ENCODE measurements at regions not wholly inside any gene's neighbourhood (a gene's known extent, or its start where the extent isn't known, plus 50 kb on each side); places are given as distances from the start of the nearest gene placed in this dataset.

GRCh38 chr4:74613266-74613665, 168.3 kb downstream of the AREG start:
- no peak for DNase-seq (ENCODE audit: low read depth in 1 of 2, low spot score in 1 of 2)

- DNase-seq (ENCODE audit: low read depth in 1 of 2, low spot score in 1 of 2): no peak
Measured at GRCh38 chr4:74615411-74615810, 170.5 kb downstream of the AREG start.

DNA sequence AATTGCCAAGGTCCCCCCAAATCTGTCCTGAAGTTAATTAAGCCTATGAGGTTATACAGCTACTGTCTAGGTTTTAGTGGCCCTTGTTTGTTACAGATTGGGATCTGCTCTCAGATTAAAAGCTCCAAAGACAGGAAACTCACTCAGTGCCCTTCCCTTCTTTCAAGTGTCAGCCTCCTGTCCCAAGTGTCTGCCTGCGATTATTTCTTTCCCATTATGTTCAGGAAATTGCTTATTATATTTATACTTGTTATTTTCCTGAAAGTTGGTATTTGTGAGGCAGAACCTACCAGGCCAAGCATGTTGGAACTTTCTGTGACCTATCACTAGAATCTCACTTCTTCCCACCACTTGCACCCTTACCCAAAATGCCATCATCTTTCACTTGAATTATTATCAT, 173.2 kb downstream of the AREG start:
- no peak for DNase-seq (ENCODE audit: low read depth in 1 of 2, low spot score in 1 of 2)

- DNase-seq (ENCODE audit: low read depth in 1 of 2, low spot score in 1 of 2): no peak
Measured at GRCh38 chr4:74618659-74619058, 173.7 kb downstream of the AREG start.

- DNase-seq (ENCODE audit: low read depth in 1 of 2, low spot score in 1 of 2): no peak
Measured at GRCh38 chr4:74619931-74620702, 174.2 kb downstream of the BTC start.

GRCh38 chr4:74621616-74622015, 172.7 kb downstream of the BTC start:
- DNase-seq (ENCODE audit: low read depth in 1 of 2, low spot score in 1 of 2): no peak

- DNase-seq (ENCODE audit: low read depth in 1 of 2, low spot score in 1 of 2): no peak
Measured at GRCh38 chr4:74623041-74623440, 171.3 kb downstream of the BTC start.

DNA sequence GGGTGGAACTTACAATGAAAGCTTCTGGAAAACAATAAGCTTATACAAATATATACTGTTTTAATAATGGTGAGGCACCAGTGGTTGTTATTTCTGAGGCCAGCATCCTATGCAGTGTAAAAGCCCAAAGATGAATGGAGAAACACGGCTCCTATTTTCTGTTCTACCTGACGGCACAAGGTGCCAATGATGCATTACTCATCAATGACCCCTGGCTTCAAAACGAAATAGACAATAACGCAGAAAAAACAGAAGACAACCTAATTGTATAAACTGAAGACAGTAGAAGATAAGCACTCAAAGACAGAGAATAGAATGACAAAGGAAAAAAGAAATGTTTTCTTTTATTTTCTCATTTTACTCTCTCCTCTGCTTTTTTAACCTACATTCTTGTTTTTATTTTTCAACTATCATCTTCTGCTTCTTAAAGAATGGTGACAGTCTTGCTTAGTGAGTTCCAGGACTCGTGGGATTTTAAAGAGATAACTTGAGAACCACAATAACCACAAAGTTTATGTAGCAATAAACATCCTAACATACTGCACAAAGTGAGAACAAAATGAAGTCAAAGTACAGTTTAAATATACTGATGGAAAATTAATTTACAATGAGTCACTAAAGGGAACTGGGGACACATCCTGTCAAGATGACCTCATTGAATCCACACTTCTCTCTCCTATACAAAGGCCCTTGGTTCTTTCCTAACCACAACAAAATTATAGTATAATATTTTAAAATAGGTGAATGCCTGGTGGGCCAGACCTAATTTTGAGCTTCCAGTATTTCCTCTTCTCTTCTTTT, 169.8 kb downstream of the BTC start:
- DNase-seq (ENCODE audit: low read depth in 1 of 2, low spot score in 1 of 2): no peak

DNA sequence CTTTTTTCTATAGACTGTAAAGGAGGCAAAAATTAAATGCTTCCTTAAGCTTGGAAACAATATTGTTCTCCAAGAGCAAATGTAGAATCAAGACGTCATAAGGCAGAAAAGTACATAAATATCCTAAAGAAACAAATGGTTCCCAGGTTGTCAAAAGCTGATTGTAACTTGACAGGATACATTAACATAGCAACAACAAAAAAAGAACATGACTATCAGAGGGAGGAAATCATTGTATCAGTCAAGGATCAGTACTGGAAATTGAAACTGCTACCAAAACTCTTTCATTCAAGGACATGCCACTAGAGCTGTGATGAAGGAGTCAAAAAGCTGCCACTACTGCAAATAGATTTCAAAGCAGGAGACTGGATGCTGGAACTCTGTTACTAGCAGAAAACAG, 168.3 kb downstream of the BTC start:
- no peak for DNase-seq (ENCODE audit: low read depth in 1 of 2, low spot score in 1 of 2)

DNA sequence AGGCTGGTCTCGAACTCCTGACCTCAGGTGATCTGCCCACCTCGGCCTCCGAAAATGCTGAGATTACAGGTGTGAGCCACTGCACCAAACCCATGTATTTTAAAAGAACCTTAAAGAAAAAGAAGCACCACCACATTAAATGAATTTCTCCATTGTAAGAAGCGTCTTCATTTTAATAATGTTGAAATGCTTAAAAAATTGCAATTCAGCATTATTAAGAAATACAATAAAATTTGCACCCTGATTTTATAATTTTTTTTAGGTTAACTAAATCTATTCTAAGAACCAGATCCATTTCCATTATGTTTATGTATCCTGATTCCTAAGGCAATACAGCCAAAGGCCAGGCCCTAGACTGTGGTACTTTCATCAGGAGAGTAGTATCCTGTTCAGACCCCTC, 167.2 kb downstream of the BTC start:
- DNase-seq (ENCODE audit: low read depth in 1 of 2, low spot score in 1 of 2): no peak

DNA sequence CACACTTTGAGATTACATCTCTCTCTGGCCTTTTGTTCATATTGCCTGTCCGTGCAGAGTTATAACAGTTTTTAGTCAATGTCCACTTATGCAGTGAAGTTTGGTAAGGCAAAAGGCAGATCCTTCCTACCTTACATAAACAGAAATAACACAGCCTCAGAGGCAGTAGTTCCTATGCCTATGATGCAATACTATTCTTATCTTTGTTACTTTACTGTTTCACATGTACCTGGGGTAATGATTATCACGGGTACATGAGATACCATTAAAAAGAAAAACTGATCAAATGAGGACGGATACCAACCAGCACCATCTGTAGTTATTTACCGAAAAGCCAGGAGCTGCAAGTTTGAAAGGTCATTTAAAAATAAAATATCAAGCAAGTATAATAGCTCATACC, 166.8 kb downstream of the BTC start:
- no peak for DNase-seq (ENCODE audit: low read depth in 1 of 2, low spot score in 1 of 2)

- no peak for DNase-seq (ENCODE audit: low read depth in 1 of 2, low spot score in 1 of 2)
Measured at GRCh38 chr4:74628852-74629620, 165.3 kb downstream of the BTC start.

- DNase-seq (ENCODE audit: low read depth in 1 of 2, low spot score in 1 of 2): no peak
Measured at GRCh38 chr4:74630551-74630950, 163.8 kb downstream of the BTC start.

DNA sequence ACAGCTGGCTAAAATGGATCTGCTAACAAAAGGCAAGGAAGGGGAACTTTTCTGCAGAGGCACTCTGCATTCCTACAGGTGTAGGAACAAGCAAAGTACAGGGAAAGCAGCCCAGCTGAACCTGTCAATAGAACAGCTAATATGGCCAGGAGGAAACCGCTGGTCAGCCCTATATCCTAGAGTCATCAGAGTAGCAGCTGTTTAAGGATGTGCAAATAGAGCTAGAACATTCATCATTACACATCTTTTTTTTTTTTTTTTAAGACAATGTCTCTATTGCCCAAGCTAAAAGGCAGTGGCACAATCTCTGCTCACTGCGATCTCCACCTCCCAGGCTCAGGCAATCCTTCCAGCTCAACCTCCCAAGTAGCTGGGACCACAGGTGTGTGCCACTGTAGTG, 163.0 kb downstream of the BTC start:
- no peak for DNase-seq (ENCODE audit: low read depth in 1 of 2, low spot score in 1 of 2)

DNA sequence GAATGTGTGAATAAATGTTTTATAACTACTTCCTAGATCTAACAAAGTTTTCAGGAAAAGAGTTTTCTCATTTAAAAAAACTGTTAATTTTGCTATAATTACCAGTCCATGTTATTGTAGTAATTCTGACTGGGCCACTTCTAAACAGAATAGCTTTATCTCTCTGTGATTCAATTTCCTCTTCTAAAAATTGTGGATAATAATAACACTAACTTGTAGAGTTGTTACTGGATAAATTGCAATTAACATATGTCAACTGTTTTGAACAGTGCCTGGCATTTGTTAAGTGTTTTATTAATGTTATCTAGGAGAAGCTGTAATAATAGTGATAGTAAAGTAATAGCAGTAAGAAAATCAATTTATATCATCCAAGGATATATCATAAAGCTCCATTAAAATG, 162.3 kb downstream of the BTC start:
- DNase-seq (ENCODE audit: low read depth in 1 of 2, low spot score in 1 of 2): no peak

DNA sequence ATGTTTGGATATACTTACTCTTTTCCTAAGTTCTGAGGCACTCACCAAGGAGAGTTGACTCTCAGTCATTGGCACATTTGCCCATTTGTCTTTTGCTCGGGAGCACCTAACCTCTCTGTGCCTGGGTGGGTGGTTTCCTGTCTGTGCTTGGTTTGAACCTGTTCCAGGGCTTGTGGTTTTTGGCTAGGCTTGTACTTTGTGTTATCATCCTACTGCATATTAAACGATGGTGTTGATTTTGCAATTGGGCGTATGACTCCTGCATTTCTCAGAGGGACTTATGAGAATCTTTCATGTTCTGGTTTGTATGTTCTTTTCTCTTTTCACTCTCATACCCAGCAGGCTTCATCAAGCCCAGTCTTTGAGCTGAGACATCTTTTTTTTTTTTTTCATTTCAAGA, 161.7 kb downstream of the BTC start:
- DNase-seq (ENCODE audit: low read depth in 1 of 2, low spot score in 1 of 2): no peak

DNA sequence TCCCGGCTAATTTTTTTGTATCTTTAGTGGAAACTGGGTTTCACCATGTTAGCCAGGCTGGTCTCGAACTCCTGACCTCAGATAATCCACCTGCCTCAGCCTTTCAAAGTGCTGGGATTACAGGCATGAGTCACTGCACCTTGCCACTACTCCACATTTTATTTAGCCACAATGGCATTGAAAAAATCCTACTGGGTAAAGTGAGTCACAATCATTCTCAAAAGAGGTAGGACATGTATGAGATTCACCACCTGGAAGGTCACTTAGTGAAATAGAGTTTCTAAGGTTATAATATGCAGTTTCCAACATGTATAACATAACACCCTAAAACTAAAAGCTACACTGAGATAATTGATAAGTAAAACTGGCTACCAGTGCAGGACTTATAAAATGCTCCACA, 159.2 kb downstream of the BTC start:
- no peak for DNase-seq (ENCODE audit: low read depth in 1 of 2, low spot score in 1 of 2)

DNA sequence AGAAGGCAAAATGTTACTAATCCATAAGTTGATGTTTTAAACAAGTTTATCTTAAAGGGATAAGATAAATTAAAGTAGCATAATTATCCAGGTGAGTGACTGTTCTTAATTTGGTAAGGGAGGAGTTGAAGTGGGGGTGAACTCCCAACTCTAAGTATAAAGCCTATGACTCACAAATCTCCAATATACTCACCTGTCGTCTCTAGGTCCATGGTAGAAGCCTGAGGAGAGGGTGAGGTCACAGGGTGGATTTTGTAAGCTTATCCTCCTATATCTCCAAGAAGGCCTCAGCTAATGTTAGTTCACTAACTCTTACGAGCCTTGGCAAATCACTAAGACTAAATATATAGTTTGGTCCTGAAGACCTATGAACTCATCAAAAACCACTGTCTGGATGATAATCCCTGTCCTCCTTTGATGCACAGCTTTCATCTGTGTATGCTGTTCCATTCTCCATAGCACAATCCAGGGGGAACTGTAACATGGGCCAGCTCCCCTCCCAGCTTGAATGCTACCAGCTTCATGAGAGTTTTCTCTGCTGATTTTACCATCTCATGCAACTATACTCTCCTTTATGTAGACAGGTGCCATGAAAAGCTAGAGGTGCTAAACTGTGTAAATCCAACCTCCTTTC, 158.7 kb downstream of the BTC start:
- DNase-seq (ENCODE audit: low read depth in 1 of 2, low spot score in 1 of 2): no peak

GRCh38 chr4:74638001-74638400, 156.3 kb downstream of the BTC start:
- DNase-seq (ENCODE audit: low read depth in 1 of 2, low spot score in 1 of 2): no peak

- no peak for DNase-seq (ENCODE audit: low read depth in 1 of 2, low spot score in 1 of 2)
Measured at GRCh38 chr4:74638689-74639088, 155.6 kb downstream of the BTC start.

- DNase-seq (ENCODE audit: low read depth in 1 of 2, low spot score in 1 of 2): no peak
Measured at GRCh38 chr4:74640111-74640903, 154.0 kb downstream of the BTC start.
